ENCODE measurements at regions not wholly inside any gene's neighbourhood (a gene's known extent, or its start where the extent isn't known, plus 50 kb on each side); places are given as distances from the start of the nearest gene placed in this dataset.

DNA sequence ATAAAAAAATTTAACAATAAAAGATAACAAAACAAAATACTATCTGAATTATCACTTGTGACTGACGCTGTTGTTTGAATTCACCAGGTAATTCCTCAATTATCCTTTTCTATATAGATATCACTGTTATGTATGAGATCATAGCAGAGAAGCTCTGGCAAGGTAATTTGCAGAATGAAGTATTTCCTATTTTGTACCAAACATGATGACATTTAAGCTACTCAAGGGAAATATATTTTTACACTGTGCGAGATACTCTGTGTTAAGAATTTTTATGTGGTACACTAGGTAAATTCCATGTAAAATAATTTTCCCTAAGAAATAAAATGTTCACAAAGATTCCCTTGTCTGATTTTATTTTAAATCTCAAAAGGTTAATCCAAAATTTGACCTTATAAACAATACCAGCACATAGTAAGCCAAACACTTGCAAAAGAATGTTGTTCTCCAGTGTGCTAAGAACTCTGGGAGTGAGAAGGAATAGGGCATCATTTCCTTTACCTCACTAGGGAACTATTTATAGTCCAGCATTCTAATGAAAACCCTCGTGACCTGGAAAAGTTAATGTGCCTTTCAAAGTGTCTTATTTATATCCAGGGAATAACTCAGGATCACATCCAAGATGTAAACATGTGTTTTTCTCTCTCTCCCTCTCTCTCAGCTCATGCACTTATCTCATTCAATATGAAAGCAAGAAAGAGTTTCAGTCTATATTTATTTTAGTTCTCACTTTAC lies 115.2 kb upstream of the RAP1B start:
- no peak overlapping the region for H3K4me3 ChIP-seq (ENCODE audit: insufficient read length, low read depth)
- no peaks in the 10 kb centered on the region for H3K27me3 ChIP-seq (ENCODE audit: insufficient read depth, insufficient read length)
- H3K36me3 ChIP-seq (ENCODE audit: insufficient read depth, insufficient read length, low read length), result no peaks in the 10 kb centered on the region
- no peak for TF ChIP-seq SUZ12 (IDR thresholded peaks at IDR 0.05; ENCODE audit: extremely low read depth, insufficient read depth, insufficient read length)
- TF ChIP-seq YY1 (IDR thresholded peaks at IDR 0.05; ENCODE audit: insufficient read depth, insufficient read length), result no peak
- TF ChIP-seq ZNF274 (IDR thresholded peaks at IDR 0.05; ENCODE audit: low read depth, low read length), result no peak
- DNase-seq (ENCODE audit: low read depth, low spot score), result no peak
- H3K9ac ChIP-seq (ENCODE audit: insufficient read length, low read depth), result no peak overlapping the region
- no peaks in the 10 kb centered on the region for H3K4me1 ChIP-seq (ENCODE audit: insufficient read depth, insufficient read length)
- no peaks in the 10 kb centered on the region for H3K9me3 ChIP-seq (ENCODE audit: insufficient read depth, low read length)

- Histone ChIP-seq H3K4me3 (ENCODE audit: insufficient read length, low read depth) (no peak overlapping the region), H3K27me3 (ENCODE audit: insufficient read depth, insufficient read length) (no peaks in the 10 kb centered on the region), H3K4me1 (ENCODE audit: insufficient read depth, insufficient read length) (no peaks in the 10 kb centered on the region), H3K9me3 (ENCODE audit: insufficient read depth, low read length) (no peaks in the 10 kb centered on the region), H3K9ac (ENCODE audit: insufficient read length, low read depth) (no peak overlapping the region), H3K36me3 (ENCODE audit: insufficient read depth, insufficient read length, low read length) (no peaks in the 10 kb centered on the region)
- no peak for DNase-seq (ENCODE audit: low read depth, low spot score)
- TF ChIP-seq SUZ12 (IDR thresholded peaks at IDR 0.05; ENCODE audit: extremely low read depth, insufficient read depth, insufficient read length), result no peak
- TF ChIP-seq ZNF274 (IDR thresholded peaks at IDR 0.05; ENCODE audit: low read depth, low read length), result no peak
- no peak for TF ChIP-seq YY1 (IDR thresholded peaks at IDR 0.05; ENCODE audit: insufficient read depth, insufficient read length)
Measured at GRCh38 chr12:68497107-68497506, 113.6 kb upstream of the RAP1B start.

DNA sequence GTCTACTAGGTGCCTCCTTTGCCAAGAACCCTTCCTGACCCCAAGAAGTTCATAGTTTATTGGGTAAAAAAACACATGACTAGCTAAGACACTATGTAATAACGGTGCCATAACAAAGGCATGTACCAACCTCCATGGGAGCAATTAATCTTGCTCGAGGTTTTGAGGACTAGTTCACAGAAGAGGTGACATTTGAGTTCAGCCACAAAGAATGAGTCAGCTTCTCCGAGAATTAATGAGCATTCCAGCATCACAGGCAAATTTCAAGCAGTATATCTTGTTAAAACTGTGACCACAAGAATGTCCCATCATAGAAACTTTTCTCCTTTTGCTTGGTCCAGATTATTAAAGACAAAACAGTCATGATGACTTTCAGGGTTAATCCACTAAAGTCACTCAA lies 113.0 kb upstream of the RAP1B start:
- H3K4me1 ChIP-seq (ENCODE audit: insufficient read depth, insufficient read length), result no peaks in the 10 kb centered on the region
- TF ChIP-seq YY1 (IDR thresholded peaks at IDR 0.05; ENCODE audit: insufficient read depth, insufficient read length), result no peak
- TF ChIP-seq SUZ12 (IDR thresholded peaks at IDR 0.05; ENCODE audit: extremely low read depth, insufficient read depth, insufficient read length), result no peak
- no peak for TF ChIP-seq ZNF274 (IDR thresholded peaks at IDR 0.05; ENCODE audit: low read depth, low read length)
- no peaks in the 10 kb centered on the region for H3K27me3 ChIP-seq (ENCODE audit: insufficient read depth, insufficient read length)
- no peak overlapping the region for H3K9ac ChIP-seq (ENCODE audit: insufficient read length, low read depth)
- no peak overlapping the region for H3K4me3 ChIP-seq (ENCODE audit: insufficient read length, low read depth)
- DNase-seq (ENCODE audit: low read depth, low spot score), result no peak
- no peaks in the 10 kb centered on the region for H3K36me3 ChIP-seq (ENCODE audit: insufficient read depth, insufficient read length, low read length)
- no peaks in the 10 kb centered on the region for H3K9me3 ChIP-seq (ENCODE audit: insufficient read depth, low read length)

- no peaks in the 10 kb centered on the region for H3K36me3 ChIP-seq (ENCODE audit: insufficient read depth, insufficient read length, low read length)
- DNase-seq (ENCODE audit: low read depth, low spot score), result no peak
- no peaks in the 10 kb centered on the region for H3K9me3 ChIP-seq (ENCODE audit: insufficient read depth, low read length)
- no peak overlapping the region for H3K9ac ChIP-seq (ENCODE audit: insufficient read length, low read depth)
- H3K4me3 ChIP-seq (ENCODE audit: insufficient read length, low read depth), result no peak overlapping the region
- TF ChIP-seq ZNF274 (IDR thresholded peaks at IDR 0.05; ENCODE audit: low read depth, low read length), result no peak
- TF ChIP-seq SUZ12 (IDR thresholded peaks at IDR 0.05; ENCODE audit: extremely low read depth, insufficient read depth, insufficient read length), result no peak
- no peak for TF ChIP-seq YY1 (IDR thresholded peaks at IDR 0.05; ENCODE audit: insufficient read depth, insufficient read length)
- H3K27me3 ChIP-seq (ENCODE audit: insufficient read depth, insufficient read length), result no peaks in the 10 kb centered on the region
- H3K4me1 ChIP-seq (ENCODE audit: insufficient read depth, insufficient read length), result no peaks in the 10 kb centered on the region
Measured at GRCh38 chr12:68498736-68499135, 112.0 kb upstream of the RAP1B start.

- Histone ChIP-seq H3K27me3 (ENCODE audit: insufficient read depth, insufficient read length) (no peaks in the 10 kb centered on the region), H3K36me3 (ENCODE audit: insufficient read depth, insufficient read length, low read length) (no peaks in the 10 kb centered on the region), H3K9me3 (ENCODE audit: insufficient read depth, low read length) (no peaks in the 10 kb centered on the region), H3K9ac (ENCODE audit: insufficient read length, low read depth) (no peak overlapping the region), H3K4me1 (ENCODE audit: insufficient read depth, insufficient read length) (no peaks in the 10 kb centered on the region), H3K4me3 (ENCODE audit: insufficient read length, low read depth) (no peak overlapping the region)
- TF ChIP-seq YY1 (IDR thresholded peaks at IDR 0.05; ENCODE audit: insufficient read depth, insufficient read length) (no peak), ZNF274 (IDR thresholded peaks at IDR 0.05; ENCODE audit: low read depth, low read length) (no peak), SUZ12 (IDR thresholded peaks at IDR 0.05; ENCODE audit: extremely low read depth, insufficient read depth, insufficient read length) (no peak)
- DNase-seq (ENCODE audit: low read depth, low spot score), result no peak
Measured at GRCh38 chr12:68499616-68500015, 111.1 kb upstream of the RAP1B start.

GRCh38 chr12:68501226-68501625 lies 109.5 kb upstream of the RAP1B start:
- H3K27me3 ChIP-seq (ENCODE audit: insufficient read depth, insufficient read length), result no peaks in the 10 kb centered on the region
- H3K9ac ChIP-seq (ENCODE audit: insufficient read length, low read depth), result no peak overlapping the region
- no peak overlapping the region for H3K4me3 ChIP-seq (ENCODE audit: insufficient read length, low read depth)
- TF ChIP-seq YY1 (IDR thresholded peaks at IDR 0.05; ENCODE audit: insufficient read depth, insufficient read length) (no peak), ZNF274 (IDR thresholded peaks at IDR 0.05; ENCODE audit: low read depth, low read length) (no peak), SUZ12 (IDR thresholded peaks at IDR 0.05; ENCODE audit: extremely low read depth, insufficient read depth, insufficient read length) (no peak)
- H3K36me3 ChIP-seq (ENCODE audit: insufficient read depth, insufficient read length, low read length), result no peaks in the 10 kb centered on the region
- no peak for DNase-seq (ENCODE audit: low read depth, low spot score)
- no peaks in the 10 kb centered on the region for H3K4me1 ChIP-seq (ENCODE audit: insufficient read depth, insufficient read length)
- H3K9me3 ChIP-seq (ENCODE audit: insufficient read depth, low read length), result no peaks in the 10 kb centered on the region

GRCh38 chr12:68505970-68506369 lies 104.7 kb upstream of the RAP1B start:
- H3K4me1 ChIP-seq (ENCODE audit: insufficient read depth, insufficient read length), result no peaks in the 10 kb centered on the region
- TF ChIP-seq ZNF274 (IDR thresholded peaks at IDR 0.05; ENCODE audit: low read depth, low read length) (no peak), YY1 (IDR thresholded peaks at IDR 0.05; ENCODE audit: insufficient read depth, insufficient read length) (no peak), SUZ12 (IDR thresholded peaks at IDR 0.05; ENCODE audit: extremely low read depth, insufficient read depth, insufficient read length) (no peak)
- H3K4me3 ChIP-seq (ENCODE audit: insufficient read length, low read depth), result no peak overlapping the region
- H3K36me3 ChIP-seq (ENCODE audit: insufficient read depth, insufficient read length, low read length), result no peaks in the 10 kb centered on the region
- no peak overlapping the region for H3K9ac ChIP-seq (ENCODE audit: insufficient read length, low read depth)
- no peaks in the 10 kb centered on the region for H3K27me3 ChIP-seq (ENCODE audit: insufficient read depth, insufficient read length)
- H3K9me3 ChIP-seq (ENCODE audit: insufficient read depth, low read length), result no peaks in the 10 kb centered on the region
- no peak for DNase-seq (ENCODE audit: low read depth, low spot score)
